Upper lobe of left lung (tissue), 4 donors: ENCODE measurements at regions not wholly inside any gene's neighbourhood (a gene's known extent, or its start where the extent isn't known, plus 50 kb on each side); places are given as distances from the start of the nearest gene placed in this dataset.

Source experiments
- CTCF ChIP-seq, 6 experiments: fragments of 450-650 bp in 4 of 6; fragments of 200-600 bp in 2 of 6; sonication (generic) in 2 of 6; IDR thresholded peaks; one replicate each; pipeline ENCODE4 v1.5.1; 2016 to 2019; ENCODE audit warnings: antibody characterized with exemption in 6 of 6
- POLR2A ChIP-seq, 4 donors: fragments of 450-650 bp; IDR thresholded peaks; one replicate each; pipeline ENCODE4 v1.5.1; 2016 to 2017; ENCODE audit warnings: antibody characterized with exemption in 4 of 4, mild to moderate bottlenecking in 2 of 4

- TF ChIP-seq POLR2A (IDR thresholded peaks at IDR 0.05) (no peak), CTCF (IDR thresholded peaks at IDR 0.05) (no peak)
These were observed 649.1 kb downstream of the NYAP2 start for GRCh38 chr2:226048611-226049010.
